NCI-H128 (cell line): ENCODE measurements at regions not wholly inside any gene's neighbourhood (a gene's known extent, or its start where the extent isn't known, plus 50 kb on each side); places are given as distances from the start of the nearest gene placed in this dataset.

Source experiments
- DNase-seq: peaks from one replicate; lab custom pipeline; 2025; ENCODE audit not compliant: unreplicated experiment; lab: John Stamatoyannopoulos, UW

DNA sequence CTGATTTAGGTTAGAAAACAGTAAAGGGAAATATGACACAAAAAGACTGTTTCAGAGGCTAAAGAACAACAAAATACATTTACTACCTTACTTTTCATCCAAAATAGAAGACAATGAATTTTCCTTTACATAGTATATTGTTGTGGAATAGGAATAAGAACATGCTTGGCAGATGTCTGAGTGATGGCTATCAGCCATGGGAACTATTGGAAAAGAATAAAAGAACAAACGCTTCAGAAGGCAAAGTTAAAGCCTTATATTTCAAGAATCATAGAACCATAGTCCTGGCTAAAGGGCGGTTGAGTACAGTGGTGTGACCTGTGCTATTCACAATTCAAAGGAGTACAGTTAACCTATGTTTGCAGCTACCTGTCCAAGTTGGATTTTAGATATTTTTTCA lies 73.9 kb upstream of the NRXN1 start:
- DNase-seq: no peak

GRCh38 chr2:51103205-51103604 lies 71.3 kb upstream of the NRXN1 start:
- DNase-seq: no peak

DNA sequence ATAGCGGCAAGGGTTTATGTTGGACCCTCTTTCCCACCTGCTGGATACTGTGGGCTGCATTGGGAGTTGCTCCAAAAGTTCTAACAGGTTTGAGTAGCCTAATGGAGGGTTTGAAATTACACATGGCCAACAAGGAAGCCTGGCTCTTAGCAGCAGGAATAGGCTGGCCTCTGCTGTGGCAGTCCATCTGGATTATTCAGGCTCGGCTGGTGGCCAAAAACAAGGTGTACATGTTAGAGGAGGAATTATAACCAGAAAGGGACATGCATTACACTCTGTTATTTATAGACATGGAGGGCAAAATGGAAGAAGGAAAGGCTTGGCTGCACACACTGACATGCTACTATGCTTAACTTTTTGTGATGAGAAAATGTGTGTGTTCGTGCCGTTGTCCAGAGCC lies 61.1 kb upstream of the NRXN1 start:
- no peak for DNase-seq

DNA sequence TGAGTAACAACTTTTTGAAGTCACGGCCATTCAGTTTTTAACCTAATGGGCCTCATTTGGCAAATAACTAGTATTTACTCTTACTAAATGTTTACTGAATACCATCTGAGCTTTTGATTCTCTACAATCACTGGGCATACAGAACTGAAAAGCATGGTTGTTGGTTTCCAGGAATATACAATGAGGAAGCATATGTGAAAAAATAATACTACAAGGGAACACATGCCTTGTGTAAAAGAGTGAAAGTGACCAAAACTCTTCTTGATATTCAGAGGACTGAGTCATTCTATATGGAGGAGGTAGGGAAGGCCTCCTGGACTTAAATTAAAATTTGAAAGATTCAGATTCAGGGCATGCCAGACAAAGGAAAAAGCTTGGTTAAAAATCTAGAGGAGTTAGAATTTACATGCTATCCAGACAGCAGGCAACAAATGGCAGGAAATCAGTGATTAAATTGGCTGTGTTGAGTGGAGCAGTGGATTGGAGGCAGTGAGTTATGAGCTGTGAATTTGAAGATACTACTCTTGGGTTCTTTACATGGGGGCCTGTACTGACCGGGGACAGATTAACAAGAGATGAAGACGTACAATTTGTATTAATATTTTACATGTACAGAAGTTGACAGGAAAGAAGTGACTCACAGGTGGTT lies 53.6 kb upstream of the NRXN1 start:
- DNase-seq: no peak

GRCh38 chr2:51084750-51085149 lies 52.8 kb upstream of the NRXN1 start:
- no peak for DNase-seq
